ENCODE measurements at regions not wholly inside any gene's neighbourhood (a gene's known extent, or its start where the extent isn't known, plus 50 kb on each side); places are given as distances from the start of the nearest gene placed in this dataset.

DNA sequence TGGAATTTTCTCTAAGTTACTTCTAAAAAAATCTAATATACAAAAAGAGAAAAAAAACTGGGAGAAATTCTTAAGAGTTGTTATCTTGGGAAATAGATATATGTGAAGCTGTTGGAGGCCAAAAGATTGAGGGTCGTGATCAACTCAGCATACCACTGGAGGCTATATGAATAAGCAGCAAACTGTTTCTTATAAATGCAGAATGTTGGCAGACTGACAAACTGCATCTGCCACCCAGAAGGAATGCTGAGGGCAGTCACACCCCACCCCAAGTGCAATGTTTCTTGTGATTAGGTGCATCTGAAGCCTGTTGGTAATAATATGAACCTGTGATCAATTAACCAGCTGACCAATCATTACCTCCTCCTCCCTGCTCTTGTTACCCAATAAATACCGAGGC is 818.6 kb upstream of the MGAT4C start:
- no peak for TF ChIP-seq POLR2A (IDR thresholded peaks at IDR 0.05; ENCODE audit: low read depth, low read length)
- no peak for TF ChIP-seq POLR2AphosphoS5 (IDR thresholded peaks at IDR 0.05; ENCODE audit: low read depth, low read length)

Measured in GM12891 (cell line).